ENCODE measurements at regions not wholly inside any gene's neighbourhood (a gene's known extent, or its start where the extent isn't known, plus 50 kb on each side); places are given as distances from the start of the nearest gene placed in this dataset.

DNA sequence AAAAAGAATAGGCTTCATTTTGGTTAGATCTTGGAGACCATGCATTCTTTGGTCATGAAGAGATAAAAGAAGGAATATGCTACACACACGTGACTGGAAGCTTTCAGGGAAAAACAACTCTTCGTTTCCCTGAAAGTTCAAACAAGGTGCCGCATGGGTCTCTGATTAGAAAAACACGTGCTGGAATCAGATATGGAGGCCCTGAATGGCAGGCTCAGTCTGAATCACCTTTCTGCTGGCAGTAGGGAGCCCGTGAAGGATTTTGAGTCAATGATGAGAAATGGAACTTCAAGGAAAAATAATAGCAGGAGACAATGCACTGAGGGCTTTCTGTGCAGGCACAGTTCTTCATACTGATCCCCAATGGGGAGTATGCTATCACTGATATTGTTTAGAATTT is 99.8 kb upstream of the LRRN1 start:
- Histone ChIP-seq H3K9me3 (ENCODE audit: control insufficient read depth, low read length) (no peaks in the 10 kb centered on the region), H3K4me3 (ENCODE audit: low read length in 2 of 2) (no peak overlapping the region), H3K36me3 (ENCODE audit: control insufficient read depth in 1 of 2, insufficient read depth in 2 of 2, low read length in 1 of 2) (no peaks in the 10 kb centered on the region), H3K4me1 (ENCODE audit: control insufficient read depth in 1 of 2, insufficient read depth in 2 of 2, low read length in 2 of 2) (no peaks in the 10 kb centered on the region), H3K27ac (ENCODE audit: low read depth in 1 of 2, low read length in 2 of 2) (no peak overlapping the region), H3K27me3 (ENCODE audit: control insufficient read depth in 1 of 2, insufficient read depth in 2 of 2, low read length in 1 of 2) (no peaks in the 10 kb centered on the region)
- DNase-seq (no peak), ATAC-seq (ENCODE audit: low FRiP score) (no peak)
- intact Hi-C loops (cut with DNase I) = no loop called here
- 81 to 83% methylated on average over 5 of the region's 5 CpGs for WGBS, 2 donors

DNA sequence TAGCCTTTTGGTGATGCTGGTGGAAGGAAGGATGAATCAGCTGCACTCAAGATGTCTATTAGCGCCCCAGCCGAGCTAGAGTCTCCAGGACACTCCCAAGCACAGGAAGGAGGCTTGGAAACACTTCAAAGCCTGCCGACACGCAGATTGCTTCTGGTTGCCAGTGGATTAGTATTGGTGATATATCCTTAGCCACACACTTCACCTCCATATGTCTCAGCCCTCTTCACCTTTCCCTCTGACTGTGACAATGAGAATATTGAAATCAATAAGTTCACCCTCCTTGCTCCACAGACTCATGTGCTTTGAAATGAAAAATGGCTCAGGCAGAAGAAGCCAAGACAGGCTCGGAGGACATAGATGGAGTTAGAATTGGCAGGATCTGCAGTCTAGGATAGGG is 102.9 kb upstream of the LRRN1 start:
- ATAC-seq (ENCODE audit: low FRiP score) (no peak), DNase-seq (no peak)
- no peaks in the 10 kb centered on the region for H3K9me3 ChIP-seq (ENCODE audit: control insufficient read depth, low read length)
- 79 to 85% methylated on average over 5 of the region's 5 CpGs for WGBS, 2 donors
- intact Hi-C loops (cut with DNase I) = no loop called here
- H3K4me3 ChIP-seq (ENCODE audit: low read length in 2 of 2) = no peak overlapping the region
- H3K36me3 ChIP-seq (ENCODE audit: control insufficient read depth in 1 of 2, insufficient read depth in 2 of 2, low read length in 1 of 2) = no peaks in the 10 kb centered on the region
- H3K27ac ChIP-seq (ENCODE audit: low read depth in 1 of 2, low read length in 2 of 2) = no peak overlapping the region
- H3K4me1 ChIP-seq (ENCODE audit: control insufficient read depth in 1 of 2, insufficient read depth in 2 of 2, low read length in 2 of 2) = no peaks in the 10 kb centered on the region
- no peaks in the 10 kb centered on the region for H3K27me3 ChIP-seq (ENCODE audit: control insufficient read depth in 1 of 2, insufficient read depth in 2 of 2, low read length in 1 of 2)

DNA sequence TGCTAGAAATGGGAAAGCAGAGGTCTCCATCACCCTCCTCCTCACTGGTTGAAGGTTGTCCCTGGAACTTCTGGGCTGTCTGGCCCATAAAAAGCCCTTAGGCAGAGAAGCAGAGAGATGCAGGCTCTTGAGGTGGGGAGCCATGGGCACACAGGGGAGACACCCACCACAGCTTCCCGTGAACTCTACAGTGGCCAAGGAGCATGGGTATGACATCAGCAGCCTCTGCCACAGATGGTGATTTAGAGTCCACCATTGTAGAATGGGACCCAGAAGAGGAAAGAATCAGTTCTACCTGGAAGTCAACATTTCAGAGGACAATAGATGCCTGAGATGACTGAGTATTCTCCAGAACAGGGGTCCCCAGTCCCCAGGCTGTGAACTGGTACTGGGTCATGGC is 105.6 kb upstream of the LRRN1 start:
- Histone ChIP-seq H3K4me1 (ENCODE audit: control insufficient read depth in 1 of 2, insufficient read depth in 2 of 2, low read length in 2 of 2) (no peaks in the 10 kb centered on the region), H3K27ac (ENCODE audit: low read depth in 1 of 2, low read length in 2 of 2) (no peak overlapping the region), H3K36me3 (ENCODE audit: control insufficient read depth in 1 of 2, insufficient read depth in 2 of 2, low read length in 1 of 2) (no peaks in the 10 kb centered on the region), H3K4me3 (ENCODE audit: low read length in 2 of 2) (no peak overlapping the region), H3K9me3 (ENCODE audit: control insufficient read depth, low read length) (no peaks in the 10 kb centered on the region), H3K27me3 (ENCODE audit: control insufficient read depth in 1 of 2, insufficient read depth in 2 of 2, low read length in 1 of 2) (no peaks in the 10 kb centered on the region)
- intact Hi-C loops (cut with DNase I) = no loop called here
- DNase-seq = no peak
- ATAC-seq (ENCODE audit: low FRiP score) = no peak
- WGBS, 2 donors = 0 to 51% methylated on average over 1 of the region's 1 CpG

DNA sequence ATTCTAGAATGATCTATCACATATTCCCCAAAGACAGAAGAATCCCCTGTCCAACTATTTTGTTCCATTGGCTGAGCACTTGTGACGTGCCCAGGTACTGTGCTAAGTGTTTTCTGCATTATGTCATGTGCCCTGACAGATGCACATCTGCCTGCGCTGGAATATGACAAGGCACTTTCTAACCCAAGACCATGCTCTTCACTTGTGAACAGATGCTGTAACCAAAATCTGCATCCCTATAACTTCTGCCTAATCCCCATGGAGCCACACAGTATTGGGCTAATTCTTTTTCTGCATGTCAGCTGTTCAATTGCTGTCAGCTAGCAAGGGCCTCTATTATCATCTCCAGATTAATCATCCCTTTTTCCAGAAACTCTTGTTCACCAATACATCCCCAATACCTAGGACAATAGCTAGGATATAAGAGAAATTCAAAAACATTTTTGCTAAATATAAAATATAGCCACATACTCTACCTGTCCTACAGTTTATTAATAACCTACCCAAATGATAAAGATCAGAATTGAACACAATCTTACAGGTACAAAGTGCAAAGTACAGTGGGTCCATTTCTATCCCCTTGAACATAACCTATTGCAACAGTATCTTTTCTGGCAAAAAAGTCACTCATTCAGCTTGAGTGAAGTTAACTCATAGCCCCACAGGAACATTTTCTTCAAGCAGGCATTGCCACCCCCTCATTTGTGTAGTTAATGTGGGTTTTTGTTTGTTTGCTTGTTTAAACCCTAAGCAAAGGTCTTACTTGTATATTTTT is 109.4 kb upstream of the LRRN1 start:
- H3K36me3 ChIP-seq (ENCODE audit: control insufficient read depth in 1 of 2, insufficient read depth in 2 of 2, low read length in 1 of 2) = no peaks in the 10 kb centered on the region
- ATAC-seq (ENCODE audit: low FRiP score) = no peak

DNA sequence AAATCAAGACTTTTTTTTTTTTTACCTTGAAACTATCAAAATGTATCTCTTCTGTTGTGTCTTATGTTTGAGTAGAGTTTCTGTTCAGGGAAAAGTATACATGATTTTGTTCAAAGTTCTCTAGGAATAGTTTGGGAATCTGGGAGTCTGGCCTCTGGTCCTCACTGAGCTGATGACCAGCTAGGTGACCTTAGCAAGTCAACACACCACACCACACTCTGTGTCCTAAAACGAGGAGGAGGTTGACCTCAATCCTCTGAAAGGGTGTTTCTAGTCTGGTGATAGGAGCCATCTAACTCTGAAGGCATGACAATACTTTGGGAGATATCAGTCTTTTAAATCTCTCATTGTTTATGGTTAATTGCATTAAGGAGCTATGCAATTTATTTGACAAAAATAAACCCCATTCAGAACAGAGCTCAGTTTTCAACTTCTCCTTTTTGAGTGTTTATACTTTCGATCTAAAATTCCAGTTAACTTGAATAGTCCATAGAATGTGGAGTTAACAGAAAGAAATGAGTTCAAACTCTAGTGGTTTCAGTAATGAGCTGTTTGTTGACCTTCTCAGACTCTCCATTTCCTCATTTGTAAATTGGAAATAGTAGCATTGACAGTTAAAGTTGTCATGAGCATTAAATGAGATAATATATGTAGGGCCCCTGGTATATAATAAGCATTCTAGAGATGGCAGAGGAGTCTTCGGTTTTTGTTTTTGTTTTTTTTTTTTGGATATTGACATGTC is 112.2 kb upstream of the LRRN1 start:
- DNase-seq (no peak), ATAC-seq (ENCODE audit: low FRiP score) (no peak)
- H3K27me3 ChIP-seq (ENCODE audit: control insufficient read depth in 1 of 2, insufficient read depth in 2 of 2, low read length in 1 of 2) = no peaks in the 10 kb centered on the region
- intact Hi-C loops (cut with DNase I) = loop anchor here in 1 of 2 donors (2.0 kb wide), 1 partner anchor 30 kb away; no protein-coding TSS in a partner anchor
- 81 to 85% methylated on average over 3 of the region's 3 CpGs for WGBS, 2 donors
- no peak overlapping the region for H3K27ac ChIP-seq (ENCODE audit: low read depth in 1 of 2, low read length in 2 of 2)
- no peaks in the 10 kb centered on the region for H3K4me1 ChIP-seq (ENCODE audit: control insufficient read depth in 1 of 2, insufficient read depth in 2 of 2, low read length in 2 of 2)
- no peaks in the 10 kb centered on the region for H3K36me3 ChIP-seq (ENCODE audit: control insufficient read depth in 1 of 2, insufficient read depth in 2 of 2, low read length in 1 of 2)
- no peak overlapping the region for H3K4me3 ChIP-seq (ENCODE audit: low read length in 2 of 2)
- no peaks in the 10 kb centered on the region for H3K9me3 ChIP-seq (ENCODE audit: control insufficient read depth, low read length)

More for the DNA sequence above, 109.4 kb upstream of the LRRN1 start:
- no peak for DNase-seq
- Histone ChIP-seq H3K9me3 (ENCODE audit: control insufficient read depth, low read length) (no peaks in the 10 kb centered on the region), H3K4me1 (ENCODE audit: control insufficient read depth in 1 of 2, insufficient read depth in 2 of 2, low read length in 2 of 2) (no peaks in the 10 kb centered on the region), H3K27me3 (ENCODE audit: control insufficient read depth in 1 of 2, insufficient read depth in 2 of 2, low read length in 1 of 2) (no peaks in the 10 kb centered on the region), H3K27ac (ENCODE audit: low read depth in 1 of 2, low read length in 2 of 2) (no peak overlapping the region), H3K4me3 (ENCODE audit: low read length in 2 of 2) (no peak overlapping the region)
- intact Hi-C loops (cut with DNase I) = no loop called here
- 96 to 98% methylated on average over 2 of the region's 2 CpGs for WGBS, 2 donors

DNA sequence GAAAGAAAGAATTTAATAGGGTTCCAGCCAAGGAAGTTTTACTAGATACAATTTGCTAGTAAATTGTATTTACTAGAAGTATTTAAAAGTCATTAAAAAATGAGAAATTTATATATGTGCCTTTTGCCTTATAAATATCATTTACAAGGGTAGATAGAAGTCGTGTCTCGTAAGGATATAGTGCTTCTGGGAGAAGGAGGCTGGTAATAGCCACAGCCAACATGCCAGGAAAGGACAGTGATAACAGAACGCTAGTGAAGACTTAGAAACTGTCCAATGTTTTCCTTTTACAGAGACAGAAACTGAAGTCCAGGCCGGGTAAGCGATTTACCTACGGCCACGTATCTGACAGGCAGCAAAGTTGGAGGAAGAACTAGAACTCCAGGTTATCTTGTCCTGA is 113.5 kb upstream of the LRRN1 start:
- H3K36me3 ChIP-seq (ENCODE audit: control insufficient read depth in 1 of 2, insufficient read depth in 2 of 2, low read length in 1 of 2) = no peaks in the 10 kb centered on the region
- 83 to 90% methylated on average over 7 of the region's 7 CpGs for WGBS, 2 donors
- no peak for ATAC-seq (ENCODE audit: low FRiP score)
- no peaks in the 10 kb centered on the region for H3K27me3 ChIP-seq (ENCODE audit: control insufficient read depth in 1 of 2, insufficient read depth in 2 of 2, low read length in 1 of 2)
- H3K4me1 ChIP-seq (ENCODE audit: control insufficient read depth in 1 of 2, insufficient read depth in 2 of 2, low read length in 2 of 2) = no peaks in the 10 kb centered on the region
- intact Hi-C loops (cut with DNase I) = loop anchor here in 1 of 2 donors (2.0 kb wide), 1 partner anchor 31 kb away; no protein-coding TSS in a partner anchor
- H3K4me3 ChIP-seq (ENCODE audit: low read length in 2 of 2) = no peak overlapping the region
- H3K9me3 ChIP-seq (ENCODE audit: control insufficient read depth, low read length) = peaks cover 1% of the 10 kb centered on the region
- no peak overlapping the region for H3K27ac ChIP-seq (ENCODE audit: low read depth in 1 of 2, low read length in 2 of 2)
- no peak for DNase-seq

DNA sequence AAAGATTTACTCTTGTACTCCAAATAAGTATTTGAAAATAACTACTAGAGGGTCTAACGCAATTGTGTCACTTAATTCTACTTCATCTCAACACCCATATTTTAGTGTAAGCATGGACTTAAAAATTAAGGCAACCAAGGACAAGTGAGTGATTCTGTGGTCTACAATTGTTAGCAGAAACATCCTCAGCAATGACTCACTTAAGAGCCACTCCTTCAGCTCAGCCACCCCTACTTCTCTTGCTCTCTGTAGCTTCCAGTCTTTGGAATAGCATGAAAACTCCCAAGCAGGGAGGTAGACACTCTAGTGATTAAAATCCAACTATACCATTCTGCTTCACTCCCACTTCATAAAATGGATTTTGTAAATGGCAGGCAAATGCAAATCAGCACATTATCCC is 116.0 kb upstream of the LRRN1 start:
- no peaks in the 10 kb centered on the region for H3K4me1 ChIP-seq (ENCODE audit: control insufficient read depth in 1 of 2, insufficient read depth in 2 of 2, low read length in 2 of 2)
- intact Hi-C loops (cut with DNase I) = no loop called here
- no peaks in the 10 kb centered on the region for H3K36me3 ChIP-seq (ENCODE audit: control insufficient read depth in 1 of 2, insufficient read depth in 2 of 2, low read length in 1 of 2)
- H3K27me3 ChIP-seq (ENCODE audit: control insufficient read depth in 1 of 2, insufficient read depth in 2 of 2, low read length in 1 of 2) = no peaks in the 10 kb centered on the region
- DNase-seq = no peak
- H3K4me3 ChIP-seq (ENCODE audit: low read length in 2 of 2) = no peak overlapping the region
- WGBS, 2 donors = 93 to 94% methylated on average over 1 of the region's 1 CpG
- H3K27ac ChIP-seq (ENCODE audit: low read depth in 1 of 2, low read length in 2 of 2) = no peak overlapping the region
- H3K9me3 ChIP-seq (ENCODE audit: control insufficient read depth, low read length) = peaks cover 1% of the 10 kb centered on the region
- no peak for ATAC-seq (ENCODE audit: low FRiP score)

DNA sequence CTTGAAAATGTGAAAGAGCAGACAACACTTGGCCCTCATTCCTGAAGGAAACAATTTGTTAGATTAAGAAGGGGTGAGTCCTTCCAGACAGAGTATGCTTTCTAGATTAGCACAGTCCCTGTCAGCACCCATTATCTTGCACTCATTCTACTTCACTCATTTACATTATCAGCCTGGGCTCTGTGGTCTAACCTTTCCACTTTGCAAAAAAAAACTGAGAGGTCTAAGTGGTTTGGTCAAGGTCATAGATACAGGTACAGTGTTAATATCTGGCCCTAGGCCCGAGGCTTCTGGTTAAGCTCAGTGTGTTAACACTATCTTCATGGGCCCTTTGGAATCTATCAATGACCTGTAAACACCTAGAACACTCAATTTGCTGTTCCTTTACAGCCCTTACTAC is 123.4 kb upstream of the LRRN1 start:
- intact Hi-C loops (cut with DNase I) = no loop called here
- no peak overlapping the region for H3K27ac ChIP-seq (ENCODE audit: low read depth in 1 of 2, low read length in 2 of 2)
- no peak for ATAC-seq (ENCODE audit: low FRiP score)
- no peaks in the 10 kb centered on the region for H3K36me3 ChIP-seq (ENCODE audit: control insufficient read depth in 1 of 2, insufficient read depth in 2 of 2, low read length in 1 of 2)
- 65 to 77% methylated on average over 1 of the region's 1 CpG for WGBS, 2 donors
- DNase-seq = no peak
- H3K27me3 ChIP-seq (ENCODE audit: control insufficient read depth in 1 of 2, insufficient read depth in 2 of 2, low read length in 1 of 2) = no peaks in the 10 kb centered on the region
- H3K9me3 ChIP-seq (ENCODE audit: control insufficient read depth, low read length) = no peaks in the 10 kb centered on the region
- no peaks in the 10 kb centered on the region for H3K4me1 ChIP-seq (ENCODE audit: control insufficient read depth in 1 of 2, insufficient read depth in 2 of 2, low read length in 2 of 2)
- no peak overlapping the region for H3K4me3 ChIP-seq (ENCODE audit: low read length in 2 of 2)

DNA sequence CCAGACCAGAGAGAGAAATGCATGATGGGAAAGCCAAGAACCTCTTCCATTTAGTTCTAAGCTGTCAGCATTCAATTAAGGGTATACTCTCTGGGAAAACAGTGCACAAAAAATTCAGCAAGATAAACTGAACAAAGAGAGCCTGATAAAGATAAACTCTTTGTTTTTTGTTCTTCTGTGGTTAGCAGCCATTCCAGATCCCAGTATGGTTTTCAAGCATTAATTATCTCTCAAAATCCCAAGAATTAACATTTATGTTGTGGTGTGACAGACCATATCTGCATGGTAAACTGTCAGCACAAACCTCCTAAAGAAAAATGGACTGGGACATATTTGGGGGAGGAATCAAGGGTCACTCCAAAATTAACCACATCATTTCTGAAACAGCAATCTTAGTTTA is 124.0 kb upstream of the LRRN1 start:
- DNase-seq (no peak), ATAC-seq (ENCODE audit: low FRiP score) (no peak)
- no peak overlapping the region for H3K4me3 ChIP-seq (ENCODE audit: low read length in 2 of 2)
- H3K4me1 ChIP-seq (ENCODE audit: control insufficient read depth in 1 of 2, insufficient read depth in 2 of 2, low read length in 2 of 2) = no peaks in the 10 kb centered on the region
- H3K9me3 ChIP-seq (ENCODE audit: control insufficient read depth, low read length) = no peaks in the 10 kb centered on the region
- no peaks in the 10 kb centered on the region for H3K36me3 ChIP-seq (ENCODE audit: control insufficient read depth in 1 of 2, insufficient read depth in 2 of 2, low read length in 1 of 2)
- no peak overlapping the region for H3K27ac ChIP-seq (ENCODE audit: low read depth in 1 of 2, low read length in 2 of 2)
- no peaks in the 10 kb centered on the region for H3K27me3 ChIP-seq (ENCODE audit: control insufficient read depth in 1 of 2, insufficient read depth in 2 of 2, low read length in 1 of 2)
- intact Hi-C loops (cut with DNase I) = no loop called here

Data from aorta (tissue), 5 donors.